SK-N-SH (cell line): ENCODE measurements at regions not wholly inside any gene's neighbourhood (a gene's known extent, or its start where the extent isn't known, plus 50 kb on each side); places are given as distances from the start of the nearest gene placed in this dataset.

Source experiments
- CTCF ChIA-PET: fragments of 300-600, 350-600 bp; formaldehyde crosslinking; extraction: SDS; loops from one replicate; lab custom pipeline; 2021; lab: Yijun Ruan, JAX
- POLR2A ChIA-PET: fragments of 350-600 bp; sonication (Branson Sonifier 250); formaldehyde crosslinking; extraction: SDS; loops from one replicate; lab custom pipeline; 2020; ENCODE audit warnings: antibody characterized with exemption, inconsistent platforms; lab: Yijun Ruan, JAX
- DNase-seq: peaks from one replicate; pipeline ENCODE4 v3.0.0; 2012
- H2AFZ ChIP-seq: fragments of 200-600 bp; sonication (generic); 2 replicates; pipeline ENCODE4 v1.8.1; 2016; ENCODE audit warnings: antibody characterized with exemption, mild to moderate bottlenecking, low read depth
- H3F3A ChIP-seq: fragments of 200-600 bp; sonication (generic); replicated peaks from 2 replicates; pipeline ENCODE3; 2016; ENCODE audit warnings: antibody characterized with exemption, mild to moderate bottlenecking; ENCODE audit not compliant: insufficient read depth
- H3K27ac ChIP-seq, 2 experiments: fragments of 200-500 bp in 1 of 2; fragments of 200-600 bp in 1 of 2; sonication (Bioruptor generic) in 1 of 2; sonication (generic), shearing (Covaris generic) in 1 of 2; 2 replicates each; pipeline versions ENCODE4 v1.5.1 to v1.6.1; 2014 to 2016; ENCODE audit warnings: low read depth in 2 of 2, inconsistent platforms in 1 of 2, low read length in 1 of 2, mild to moderate bottlenecking in 1 of 2, mixed read lengths in 1 of 2
- H3K27me3 ChIP-seq: fragments of 200-600 bp; sonication (generic), shearing (Covaris generic); 2 replicates; pipeline ENCODE4 v1.6.1; 2016; ENCODE audit warnings: mixed run types; ENCODE audit not compliant: insufficient read depth
- H3K36me3 ChIP-seq, 2 experiments: fragments of 200-500 bp in 1 of 2; fragments of 200-600 bp in 1 of 2; sonication (Bioruptor generic) in 1 of 2; sonication (generic) in 1 of 2; replicated peaks in 1 of 2; 2 replicates each; pipeline versions ENCODE3 to v1.5.1; 2014 to 2016; ENCODE audit warnings: low read length in 1 of 2, mild to moderate bottlenecking in 1 of 2; ENCODE audit not compliant: insufficient read depth in 2 of 2, control insufficient read depth in 1 of 2
- H3K4me1 ChIP-seq, 2 experiments: fragments of 200-500 bp in 1 of 2; fragments of 200-600 bp in 1 of 2; sonication (Bioruptor generic) in 1 of 2; sonication (generic), shearing (Covaris generic) in 1 of 2; 2 replicates each; pipeline versions ENCODE4 v1.5.1 to v1.6.1; 2014 to 2016; ENCODE audit warnings: low read depth in 1 of 2, low read length in 1 of 2, mixed run types in 1 of 2; ENCODE audit not compliant: insufficient read depth in 2 of 2, control insufficient read depth in 1 of 2
- H3K4me2 ChIP-seq: fragments of 200-600 bp; sonication (generic), shearing (Covaris generic); 2 replicates; pipeline ENCODE4 v1.6.1; 2017; ENCODE audit warnings: mixed run types
- H3K4me3 ChIP-seq, 2 experiments: fragments of 200-500 bp in 1 of 2; fragments of 200-600 bp in 1 of 2; sonication (Bioruptor generic) in 1 of 2; sonication (generic), shearing (Covaris generic) in 1 of 2; 2 replicates each; pipeline versions ENCODE4 v1.5.1 to v1.8.1; 2014 to 2016; ENCODE audit warnings: low read depth in 2 of 2, inconsistent platforms in 1 of 2, low read length in 1 of 2, mild to moderate bottlenecking in 1 of 2, mixed read lengths in 1 of 2, moderate library complexity in 1 of 2
- H3K79me2 ChIP-seq: fragments of 200-600 bp; sonication (generic); 2 replicates; pipeline ENCODE4 v1.8.1; 2017; ENCODE audit warnings: mild to moderate bottlenecking; ENCODE audit not compliant: insufficient read depth
- H3K9ac ChIP-seq: fragments of 200-600 bp; sonication (generic); 2 replicates; pipeline ENCODE4 v1.6.1; 2017; ENCODE audit warnings: mixed run types
- H3K9me2 ChIP-seq: fragments of 200-600 bp; sonication (generic); 2 replicates; pipeline ENCODE4 v1.6.1; 2017; ENCODE audit warnings: mixed run types
- H3K9me3 ChIP-seq: fragments of 200-600 bp; sonication (generic); 2 replicates; pipeline ENCODE4 v1.6.1; 2017; ENCODE audit warnings: mixed run types, mild to moderate bottlenecking, moderate library complexity
- H4K20me1 ChIP-seq: fragments of 200-600 bp; sonication (generic); 2 replicates; pipeline ENCODE4 v1.6.1; 2017; ENCODE audit warnings: mild to moderate bottlenecking, mixed run types; ENCODE audit not compliant: insufficient read depth
- FOXJ3 ChIP-seq: sonication (generic); formaldehyde crosslinking; IDR thresholded peaks from 2 replicates; pipeline ENCODE4 v1.5.1; 2020; ENCODE audit warnings: mild to moderate bottlenecking, missing genetic modification reagents
- FOXM1 ChIP-seq: IDR thresholded peaks from 2 replicates; pipeline ENCODE4 v1.4.0; 2012; ENCODE audit warnings: low read depth, mild to moderate bottlenecking
- GABPA ChIP-seq: IDR thresholded peaks from 2 replicates; pipeline ENCODE4 v1.4.0; 2012; ENCODE audit warnings: low read depth, mild to moderate bottlenecking
- JUND ChIP-seq: IDR thresholded peaks from 2 replicates; pipeline ENCODE4 v1.4.0; 2012
- MAX ChIP-seq: IDR thresholded peaks from 2 replicates; pipeline ENCODE4 v1.4.0; 2012; ENCODE audit warnings: low read depth
- MXI1 ChIP-seq: IDR thresholded peaks from 2 replicates; pipeline ENCODE4 v1.6.1; 2012; ENCODE audit warnings: mild to moderate bottlenecking, low read depth, low read length, improper control_type of control experiment
- RCOR1 ChIP-seq: fragments of 150-350 bp; IDR thresholded peaks from 2 replicates; pipeline ENCODE4 v1.6.1; 2017; ENCODE audit warnings: antibody characterized with exemption, low read length
- RFX5 ChIP-seq: IDR thresholded peaks from 2 replicates; pipeline ENCODE4 v1.6.1; 2012; ENCODE audit warnings: mild to moderate bottlenecking, improper control_type of control experiment, low read length
- RXRA ChIP-seq: IDR thresholded peaks from 2 replicates; pipeline ENCODE4 v1.4.0; 2012; ENCODE audit warnings: low read depth, mild to moderate bottlenecking, borderline replicate concordance
- SMC3 ChIP-seq: IDR thresholded peaks from 2 replicates; pipeline ENCODE4 v1.6.1; 2012; ENCODE audit warnings: low read depth, low read length, improper control_type of control experiment
- TAF1 ChIP-seq: IDR thresholded peaks from 2 replicates; pipeline ENCODE4 v1.6.1; 2012; ENCODE audit warnings: low read depth, mild to moderate bottlenecking, low read length, moderate library complexity, borderline replicate concordance
- TCF12 ChIP-seq: IDR thresholded peaks from 2 replicates; pipeline ENCODE4 v1.4.0; 2012
- USF1 ChIP-seq: IDR thresholded peaks from 2 replicates; pipeline ENCODE4 v1.4.0; 2012; ENCODE audit warnings: low read depth, borderline replicate concordance
- ZBTB33 ChIP-seq: IDR thresholded peaks from 2 replicates; pipeline ENCODE4 v1.4.0; 2012; ENCODE audit warnings: low read depth, borderline replicate concordance
- WGBS: methylation state at CpG from one replicate; pipeline ENCODE4 v1.1.6; 2017; ENCODE audit warnings: low lambda C conversion rate; 5-methylcytosine and 5-hydroxymethylcytosine counted together

- no peaks in the 10 kb centered on the region for H4K20me1 ChIP-seq
- H3K79me2 ChIP-seq, result no peaks in the 10 kb centered on the region
- no peaks in the 10 kb centered on the region for H3K27me3 ChIP-seq
- no peaks in the 10 kb centered on the region for H3K9me2 ChIP-seq
- H3K4me3 ChIP-seq, result no peak overlapping the region
- 40% methylated on average over 10 of the region's 11 CpGs for whole genome bisulfite sequencing
- no peak overlapping the region for H3K9ac ChIP-seq
- POLR2A ChIA-PET, result no interaction called here
- no peaks in the 10 kb centered on the region for H3K36me3 ChIP-seq
- H3K4me1 ChIP-seq, result peaks cover 0 to 6% of the 10 kb centered on the region in 2 experiments; a peak in 1 of 4 replicates
- TF ChIP-seq MXI1 (no peak), JUND (no peak), GABPA (no peak), USF1 (no peak), RXRA (no peak), MAX (no peak), FOXJ3 (CRISPR knock-in tag) (no peak), SMC3 (no peak), FOXM1 (no peak)
- TF ChIP-seq, all 33 proteins: peak for 0
- no peak overlapping the region for H3K27ac ChIP-seq
- H2AFZ ChIP-seq, result no peak overlapping the region
- H3K9me3 ChIP-seq, result no peaks in the 10 kb centered on the region
- H3K4me2 ChIP-seq, result no peak overlapping the region
- DNase-seq, result peak; percentile 59
- H3F3A ChIP-seq, result no peaks in the 10 kb centered on the region
- CTCF ChIA-PET, result interaction anchor here (1.2 kb wide), 1 partner anchor 8 kb away, joined by 4 read pairs; no protein-coding TSS in a partner anchor
These were observed 85.1 kb upstream of the CSF3R start for GRCh38 chr1:36567601-36568341.

- H3K9me2 ChIP-seq, result no peaks in the 10 kb centered on the region
- H3K4me2 ChIP-seq, result no peak overlapping the region
- no peak overlapping the region for H2AFZ ChIP-seq
- no peak for DNase-seq
- no peak overlapping the region for H3K4me3 ChIP-seq
- no peaks in the 10 kb centered on the region for H4K20me1 ChIP-seq
- WGBS, result 30% methylated on average over 7 of the region's 7 CpGs
- peaks cover 0 to 6% of the 10 kb centered on the region in 2 experiments; a peak in 1 of 4 replicates for H3K4me1 ChIP-seq
- no peaks in the 10 kb centered on the region for H3F3A ChIP-seq
- no peaks in the 10 kb centered on the region for H3K36me3 ChIP-seq
- TF ChIP-seq MXI1 (no peak), FOXJ3 (CRISPR knock-in tag) (no peak), ZBTB33 (no peak), USF1 (no peak), TCF12 (no peak), RFX5 (no peak), GABPA (no peak), RCOR1 (no peak), TAF1 (no peak), MAX (no peak)
- TF ChIP-seq, all 33 proteins: peak for 0
- ChIA-PET CTCF (interaction anchor here (1.1 to 4.8 kb wide), 4 partner anchors 10 to 49 kb away, joined by 3 to 36 read pairs (median 16); no protein-coding TSS in a partner anchor), POLR2A (interaction anchor here (0.6 kb wide), 2 partner anchors 274 to 615 kb away, joined by 3 read pairs; no protein-coding TSS in a partner anchor)
- H3K27ac ChIP-seq, result no peak overlapping the region
- no peaks in the 10 kb centered on the region for H3K27me3 ChIP-seq
- H3K9ac ChIP-seq, result no peak overlapping the region
- no peaks in the 10 kb centered on the region for H3K9me3 ChIP-seq
- no peaks in the 10 kb centered on the region for H3K79me2 ChIP-seq
These were observed 83.1 kb upstream of the CSF3R start for GRCh38 chr1:36565576-36566501.
